ENCODE measurements at regions not wholly inside any gene's neighbourhood (a gene's known extent, or its start where the extent isn't known, plus 50 kb on each side); places are given as distances from the start of the nearest gene placed in this dataset.
A peak's percentile ranks its signal among the peaks of the same experiment; 100 is the strongest.

DNA sequence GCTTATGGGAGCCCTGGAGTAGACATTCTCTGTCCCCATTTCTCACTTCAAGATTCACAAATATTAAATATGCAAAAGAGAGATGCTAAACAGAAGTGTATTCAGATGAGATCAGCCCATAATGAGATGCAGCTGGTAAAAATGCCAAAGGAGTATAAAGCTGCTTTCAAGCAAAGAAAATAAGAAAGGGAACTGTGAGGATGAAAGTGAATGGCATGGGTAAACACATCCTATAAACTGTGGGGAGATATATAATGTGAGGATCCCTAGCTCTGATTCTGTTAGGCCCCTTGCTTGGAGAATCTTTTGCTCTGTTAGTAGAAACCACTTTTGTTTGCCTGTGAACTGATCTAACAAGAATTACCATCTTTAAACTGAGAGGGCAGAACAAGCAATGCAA, 396.6 kb downstream of the SOX2 start:
- no peaks in the 10 kb centered on the region for H3K4me1 ChIP-seq (ENCODE audit: control insufficient read depth in 1 of 2, insufficient read depth in 2 of 2, low read length in 2 of 2)

DNA sequence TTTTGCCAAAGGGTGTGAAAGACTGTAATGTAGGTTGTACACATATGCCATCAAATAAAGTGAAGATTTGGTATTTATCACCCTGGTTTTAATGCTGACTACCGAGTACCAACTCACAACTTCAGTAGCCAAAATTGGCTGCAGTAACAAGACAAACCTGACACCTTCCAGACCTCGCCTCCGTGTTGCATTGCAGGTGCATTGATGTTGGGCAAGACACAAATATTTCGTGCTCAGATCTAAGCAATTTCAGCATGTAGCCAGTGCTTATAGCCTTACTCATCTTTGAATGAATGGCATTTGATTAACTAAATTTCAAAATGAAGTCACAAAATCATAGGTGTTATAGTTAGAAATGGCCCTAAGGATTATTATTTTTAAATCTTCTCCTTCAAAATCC, 400.2 kb downstream of the SOX2 start:
- H3K4me3 ChIP-seq (ENCODE audit: low read depth, low read length) = no peak overlapping the region

More for the DNA sequence above, 396.6 kb downstream of the SOX2 start:
- H3K79me1 ChIP-seq (ENCODE audit: low read length) = no peaks in the 10 kb centered on the region
- no peak overlapping the region for H3K4me2 ChIP-seq (ENCODE audit: low read length)
- no peak overlapping the region for H3K23ac ChIP-seq (ENCODE audit: low read length)
- H3K27me3 ChIP-seq (ENCODE audit: insufficient read depth, low read length) = no peaks in the 10 kb centered on the region
- no peak overlapping the region for H3K4me3 ChIP-seq (ENCODE audit: low read depth, low read length)
- no peak overlapping the region for H4K12ac ChIP-seq (ENCODE audit: low read depth, low read length)
- H3K9ac ChIP-seq (ENCODE audit: low read length) = no peak overlapping the region
- no peak overlapping the region for H3K14ac ChIP-seq (ENCODE audit: low read length)
- H2AFZ ChIP-seq (ENCODE audit: insufficient read depth, low read length, poor library complexity) = no peak overlapping the region
- no peak overlapping the region for H2BK120ac ChIP-seq (ENCODE audit: insufficient read depth, low read length, poor library complexity)
- H3K9me3 ChIP-seq (ENCODE audit: insufficient read depth, low read depth, low read length) = no peaks in the 10 kb centered on the region
- no peaks in the 10 kb centered on the region for H3K36me3 ChIP-seq (ENCODE audit: control insufficient read depth in 1 of 2, insufficient read depth in 2 of 2, low read length in 2 of 2)
- no peaks in the 10 kb centered on the region for H3K79me2 ChIP-seq (ENCODE audit: control insufficient read depth, insufficient read depth, low read length, poor library complexity)
- no peak overlapping the region for H2BK12ac ChIP-seq (ENCODE audit: low read length)
- DNase-seq = no peak
- H3K18ac ChIP-seq (ENCODE audit: low read length) = no peak overlapping the region
- H3K4ac ChIP-seq (ENCODE audit: low read depth, low read length) = no peak overlapping the region
- no peak overlapping the region for H2AK5ac ChIP-seq (ENCODE audit: low read length)
- H3K27ac ChIP-seq (ENCODE audit: low read depth, low read length) = no peak overlapping the region
- no peak overlapping the region for H2BK5ac ChIP-seq (ENCODE audit: low read depth, low read length, poor library complexity)
- no peak overlapping the region for H4K8ac ChIP-seq (ENCODE audit: low read depth, low read length)
- no peak overlapping the region for H4K91ac ChIP-seq (ENCODE audit: low read depth, low read length)

DNA sequence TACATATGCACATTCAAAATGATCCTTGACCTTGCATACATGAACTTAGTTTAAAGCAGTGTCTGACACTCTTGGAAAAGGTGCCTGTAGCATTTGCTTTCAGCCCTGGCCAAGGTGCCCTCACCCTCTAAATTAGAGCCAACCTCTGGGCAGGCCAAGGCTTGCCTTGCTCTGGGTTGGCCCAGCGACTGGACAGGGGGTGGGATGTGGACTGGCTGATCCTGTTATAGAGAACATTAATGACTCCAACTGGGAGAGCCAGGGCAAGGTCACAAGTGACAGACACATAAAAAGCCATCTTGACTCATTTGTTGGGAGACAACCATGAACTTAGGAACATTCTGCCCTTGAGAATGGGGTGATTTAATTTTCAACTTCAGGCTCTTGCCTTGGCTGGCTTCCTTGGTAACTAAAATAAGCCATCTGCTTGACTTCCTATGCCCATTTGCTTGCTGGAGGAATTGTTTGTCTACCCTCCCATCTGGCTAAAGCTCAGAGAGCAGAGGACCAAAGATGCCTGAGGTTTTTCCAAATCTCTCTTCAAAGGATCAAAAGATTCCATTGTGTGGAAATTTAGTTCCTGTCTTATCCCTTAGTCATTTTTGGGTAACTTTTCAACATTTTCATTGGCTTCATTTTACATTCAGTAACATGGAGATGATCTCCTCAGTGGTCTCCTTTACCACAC, 403.7 kb downstream of the SOX2 start:
- Histone ChIP-seq H4K8ac (ENCODE audit: low read depth, low read length) (no peak overlapping the region), H2BK120ac (ENCODE audit: insufficient read depth, low read length, poor library complexity) (no peak overlapping the region), H3K23ac (ENCODE audit: low read length) (no peak overlapping the region), H2AFZ (ENCODE audit: insufficient read depth, low read length, poor library complexity) (no peak overlapping the region), H3K4ac (ENCODE audit: low read depth, low read length) (no peak overlapping the region), H4K12ac (ENCODE audit: low read depth, low read length) (no peak overlapping the region), H2AK5ac (ENCODE audit: low read length) (no peak overlapping the region), H2BK5ac (ENCODE audit: low read depth, low read length, poor library complexity) (no peak overlapping the region), H4K91ac (ENCODE audit: low read depth, low read length) (no peak overlapping the region), H3K14ac (ENCODE audit: low read length) (no peak overlapping the region), H3K27ac (ENCODE audit: low read depth, low read length) (no peak overlapping the region), H3K4me3 (ENCODE audit: low read depth, low read length) (no peak overlapping the region), H3K79me2 (ENCODE audit: control insufficient read depth, insufficient read depth, low read length, poor library complexity) (no peaks in the 10 kb centered on the region), H3K18ac (ENCODE audit: low read length) (no peak overlapping the region), H3K9me3 (ENCODE audit: insufficient read depth, low read depth, low read length) (no peaks in the 10 kb centered on the region), H3K36me3 (ENCODE audit: control insufficient read depth in 1 of 2, insufficient read depth in 2 of 2, low read length in 2 of 2) (no peaks in the 10 kb centered on the region), H3K4me1 (ENCODE audit: control insufficient read depth in 1 of 2, insufficient read depth in 2 of 2, low read length in 2 of 2) (no peaks in the 10 kb centered on the region), H2BK12ac (ENCODE audit: low read length) (no peak overlapping the region), H3K4me2 (ENCODE audit: low read length) (no peak overlapping the region), H3K27me3 (ENCODE audit: insufficient read depth, low read length) (no peaks in the 10 kb centered on the region), H3K9ac (ENCODE audit: low read length) (no peak overlapping the region), H3K79me1 (ENCODE audit: low read length) (no peaks in the 10 kb centered on the region)
- no CpG with 5 or more reads among the region's 1 CpG for whole genome bisulfite sequencing (ENCODE audit: extremely low coverage, insufficient coverage, insufficient read length)
- no peak for DNase-seq

More for the DNA sequence above, 400.2 kb downstream of the SOX2 start:
- Histone ChIP-seq H4K8ac (ENCODE audit: low read depth, low read length) (no peak overlapping the region), H3K18ac (ENCODE audit: low read length) (no peak overlapping the region), H3K14ac (ENCODE audit: low read length) (no peak overlapping the region), H3K4me2 (ENCODE audit: low read length) (no peak overlapping the region), H3K9me3 (ENCODE audit: insufficient read depth, low read depth, low read length) (no peaks in the 10 kb centered on the region), H3K23ac (ENCODE audit: low read length) (no peak overlapping the region), H2BK5ac (ENCODE audit: low read depth, low read length, poor library complexity) (no peak overlapping the region), H3K79me1 (ENCODE audit: low read length) (no peaks in the 10 kb centered on the region), H3K27ac (ENCODE audit: low read depth, low read length) (no peak overlapping the region), H2AFZ (ENCODE audit: insufficient read depth, low read length, poor library complexity) (no peak overlapping the region), H3K36me3 (ENCODE audit: control insufficient read depth in 1 of 2, insufficient read depth in 2 of 2, low read length in 2 of 2) (no peaks in the 10 kb centered on the region), H2AK5ac (ENCODE audit: low read length) (no peak overlapping the region), H3K4me1 (ENCODE audit: control insufficient read depth in 1 of 2, insufficient read depth in 2 of 2, low read length in 2 of 2) (no peaks in the 10 kb centered on the region), H4K91ac (ENCODE audit: low read depth, low read length) (no peak overlapping the region), H3K27me3 (ENCODE audit: insufficient read depth, low read length) (no peaks in the 10 kb centered on the region), H2BK12ac (ENCODE audit: low read length) (no peak overlapping the region), H3K9ac (ENCODE audit: low read length) (no peak overlapping the region), H4K12ac (ENCODE audit: low read depth, low read length) (no peak overlapping the region), H2BK120ac (ENCODE audit: insufficient read depth, low read length, poor library complexity) (no peak overlapping the region), H3K79me2 (ENCODE audit: control insufficient read depth, insufficient read depth, low read length, poor library complexity) (no peaks in the 10 kb centered on the region), H3K4ac (ENCODE audit: low read depth, low read length) (no peak overlapping the region)
- no CpG with 5 or more reads among the region's 4 CpGs for WGBS (ENCODE audit: extremely low coverage, insufficient coverage, insufficient read length)
- DNase-seq = peak in 1 of 2 donors; percentile 40

DNA sequence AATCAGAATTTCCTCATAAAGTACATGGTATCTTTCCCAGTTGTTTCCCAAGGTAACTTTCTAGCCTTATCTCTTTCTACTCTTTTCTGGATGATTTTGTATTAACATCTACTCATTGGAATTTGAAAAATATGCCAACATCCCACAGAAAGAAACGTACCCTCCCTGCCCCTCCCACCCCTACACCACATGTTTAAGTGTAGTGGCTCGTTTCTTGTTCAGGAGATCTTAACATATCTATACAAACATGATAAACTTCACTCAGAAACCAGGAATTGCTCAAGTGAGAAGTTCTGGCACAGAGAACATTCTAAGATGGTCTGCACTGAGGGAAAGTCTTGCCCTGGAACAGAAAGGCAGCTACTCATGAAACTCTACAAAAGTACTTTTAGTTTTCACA, 404.7 kb downstream of the SOX2 start:
- H3K4ac ChIP-seq (ENCODE audit: low read depth, low read length) = no peak overlapping the region
- no peak overlapping the region for H3K18ac ChIP-seq (ENCODE audit: low read length)
- WGBS (ENCODE audit: extremely low coverage, insufficient coverage, insufficient read length) = no CpG with 5 or more reads among the region's 2 CpGs
- H3K79me2 ChIP-seq (ENCODE audit: control insufficient read depth, insufficient read depth, low read length, poor library complexity) = no peaks in the 10 kb centered on the region
- no peak overlapping the region for H2BK12ac ChIP-seq (ENCODE audit: low read length)
- H3K4me1 ChIP-seq (ENCODE audit: control insufficient read depth in 1 of 2, insufficient read depth in 2 of 2, low read length in 2 of 2) = no peaks in the 10 kb centered on the region
- H2BK5ac ChIP-seq (ENCODE audit: low read depth, low read length, poor library complexity) = no peak overlapping the region
- no peak overlapping the region for H3K4me2 ChIP-seq (ENCODE audit: low read length)
- H3K9me3 ChIP-seq (ENCODE audit: insufficient read depth, low read depth, low read length) = no peaks in the 10 kb centered on the region
- no peak overlapping the region for H3K27ac ChIP-seq (ENCODE audit: low read depth, low read length)
- H2BK120ac ChIP-seq (ENCODE audit: insufficient read depth, low read length, poor library complexity) = no peak overlapping the region
- H3K14ac ChIP-seq (ENCODE audit: low read length) = no peak overlapping the region
- H4K91ac ChIP-seq (ENCODE audit: low read depth, low read length) = no peak overlapping the region
- no peak overlapping the region for H4K12ac ChIP-seq (ENCODE audit: low read depth, low read length)
- no peak for DNase-seq
- H4K8ac ChIP-seq (ENCODE audit: low read depth, low read length) = no peak overlapping the region
- no peaks in the 10 kb centered on the region for H3K27me3 ChIP-seq (ENCODE audit: insufficient read depth, low read length)
- no peak overlapping the region for H3K4me3 ChIP-seq (ENCODE audit: low read depth, low read length)
- H3K79me1 ChIP-seq (ENCODE audit: low read length) = no peaks in the 10 kb centered on the region
- H3K23ac ChIP-seq (ENCODE audit: low read length) = no peak overlapping the region
- H3K9ac ChIP-seq (ENCODE audit: low read length) = no peak overlapping the region
- H2AFZ ChIP-seq (ENCODE audit: insufficient read depth, low read length, poor library complexity) = no peak overlapping the region
- no peaks in the 10 kb centered on the region for H3K36me3 ChIP-seq (ENCODE audit: control insufficient read depth in 1 of 2, insufficient read depth in 2 of 2, low read length in 2 of 2)
- no peak overlapping the region for H2AK5ac ChIP-seq (ENCODE audit: low read length)
